Globus pallidus (tissue), 1 donor: ENCODE measurements at regions not wholly inside any gene's neighbourhood (a gene's known extent, or its start where the extent isn't known, plus 50 kb on each side); places are given as distances from the start of the nearest gene placed in this dataset.
"Not testable (repeated sequence)": the region's sequence is repeated elsewhere in the genome, so short reads cannot be mapped to it uniquely, and the experiment has no call there.

Experiments
- DNase-seq: peaks from one replicate; pipeline ENCODE4 v3.0.0-alpha.2; 2015; ENCODE audit warnings: low spot score

- no peak for DNase-seq
These were observed 85.1 kb upstream of the NAV2 start for GRCh38 chr11:19627566-19627965.

GRCh38 chr11:19625438-19625837 lies 87.2 kb upstream of the NAV2 start:
- DNase-seq = no peak

- DNase-seq = no peak
These were observed 94.7 kb upstream of the NAV2 start for GRCh38 chr11:19617696-19618523.

GRCh38 chr11:19615341-19616183 lies 97.1 kb upstream of the NAV2 start:
- DNase-seq = no peak

- no peak for DNase-seq
These were observed 98.2 kb upstream of the NAV2 start for GRCh38 chr11:19614370-19614940.

GRCh38 chr11:19612025-19612424 lies 100.6 kb upstream of the NAV2 start:
- DNase-seq = not testable (repeated sequence)

- DNase-seq = no peak
These were observed 104.8 kb upstream of the NAV2 start for GRCh38 chr11:19607656-19608360.

- no peak for DNase-seq
These were observed 105.6 kb upstream of the NAV2 start for GRCh38 chr11:19606856-19607655.

- no peak for DNase-seq
These were observed 106.9 kb upstream of the NAV2 start for GRCh38 chr11:19605520-19606371.

- DNase-seq = no peak
These were observed 107.8 kb upstream of the NAV2 start for GRCh38 chr11:19604679-19605375.

- DNase-seq = no peak
These were observed 108.9 kb upstream of the NAV2 start for GRCh38 chr11:19603771-19604170.

- DNase-seq = no peak
These were observed 109.7 kb upstream of the NAV2 start for GRCh38 chr11:19602891-19603290.

- DNase-seq = no peak
These were observed 110.2 kb upstream of the NAV2 start for GRCh38 chr11:19602406-19602805.

GRCh38 chr11:19601235-19601634 lies 111.4 kb upstream of the NAV2 start:
- DNase-seq = no peak

- no peak for DNase-seq
These were observed 113.0 kb upstream of the NAV2 start for GRCh38 chr11:19599681-19600080.

- DNase-seq = no peak
These were observed 113.7 kb upstream of the NAV2 start for GRCh38 chr11:19598876-19599486.

- DNase-seq = no peak
These were observed 114.2 kb upstream of the NAV2 start for GRCh38 chr11:19598456-19598855.

- DNase-seq = no peak
These were observed 114.8 kb upstream of the NAV2 start for GRCh38 chr11:19597876-19598275.

- DNase-seq = no peak
These were observed 115.4 kb upstream of the NAV2 start for GRCh38 chr11:19597206-19597605.
